CD4-positive, alpha-beta T cell treated with Interleukin-15 for 4 hours (primary cell): ENCODE measurements at regions not wholly inside any gene's neighbourhood (a gene's known extent, or its start where the extent isn't known, plus 50 kb on each side); places are given as distances from the start of the nearest gene placed in this dataset.
A peak's percentile ranks its signal among the peaks of the same experiment; 100 is the strongest.

ENCODE experiments used
- DNase-seq: peaks from one replicate; pipeline ENCODE4 v3.0.0-alpha.2; 2020; ENCODE audit warnings: low spot score

GRCh38 chr5:96590796-96591195, 71.4 kb upstream of the CAST start:
- DNase-seq, result no peak

- DNase-seq, result peak; percentile 13
These were observed 66.7 kb upstream of the CAST start for GRCh38 chr5:96595300-96596090.

GRCh38 chr5:96597438-96598020, 64.6 kb upstream of the CAST start:
- DNase-seq, result no peak

GRCh38 chr5:96601200-96601599, 61.0 kb upstream of the CAST start:
- no peak for DNase-seq

- peak; percentile 76 for DNase-seq
These were observed 60.4 kb upstream of the CAST start for GRCh38 chr5:96601715-96602244.

- DNase-seq, result no peak
These were observed 59.4 kb upstream of the CAST start for GRCh38 chr5:96602776-96603175.

- DNase-seq, result no peak
These were observed 56.9 kb upstream of the CAST start for GRCh38 chr5:96605144-96605837.

GRCh38 chr5:96609369-96609768, 52.8 kb upstream of the CAST start:
- DNase-seq, result no peak

GRCh38 chr5:96610747-96611146, 51.4 kb upstream of the CAST start:
- DNase-seq, result no peak

- DNase-seq, result no peak
These were observed 50.2 kb upstream of the CAST start for GRCh38 chr5:96611946-96612345.
